ENCODE measurements at regions not wholly inside any gene's neighbourhood (a gene's known extent, or its start where the extent isn't known, plus 50 kb on each side); places are given as distances from the start of the nearest gene placed in this dataset.

DNA sequence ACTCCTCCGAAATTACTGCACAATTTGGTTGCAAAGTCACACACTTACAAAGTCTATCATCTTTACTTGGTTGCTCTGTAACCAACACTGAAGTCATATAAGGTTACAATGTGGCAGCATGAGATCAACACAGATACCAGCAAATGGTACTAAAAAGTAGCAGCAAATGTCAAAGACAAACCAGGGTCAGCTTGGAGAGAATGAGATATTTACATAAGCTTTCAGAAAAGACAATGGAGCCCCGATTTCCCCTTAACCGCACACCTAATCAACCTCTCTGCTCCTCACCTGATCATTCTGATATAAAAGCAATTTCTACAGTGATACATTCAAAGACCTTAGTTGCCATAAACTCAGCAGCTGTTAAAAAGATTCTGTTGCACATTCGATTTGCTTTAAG is 76.4 kb upstream of the FOXN3 start:
- DNase-seq (ENCODE audit: low spot score) (no peak), ATAC-seq (no peak)
- H3K27ac Mint-ChIP-seq, result no peak overlapping the region
- no peak overlapping the region for H3K4me3 Mint-ChIP-seq
- no peaks in the 10 kb centered on the region for H3K27me3 Mint-ChIP-seq
- no peaks in the 10 kb centered on the region for H3K36me3 Mint-ChIP-seq
- no peaks in the 10 kb centered on the region for H3K9me3 Mint-ChIP-seq
- H3K4me1 Mint-ChIP-seq (ENCODE audit: low read depth in 2 of 2), result peaks cover 18% of the 10 kb centered on the region in 2 donors

DNA sequence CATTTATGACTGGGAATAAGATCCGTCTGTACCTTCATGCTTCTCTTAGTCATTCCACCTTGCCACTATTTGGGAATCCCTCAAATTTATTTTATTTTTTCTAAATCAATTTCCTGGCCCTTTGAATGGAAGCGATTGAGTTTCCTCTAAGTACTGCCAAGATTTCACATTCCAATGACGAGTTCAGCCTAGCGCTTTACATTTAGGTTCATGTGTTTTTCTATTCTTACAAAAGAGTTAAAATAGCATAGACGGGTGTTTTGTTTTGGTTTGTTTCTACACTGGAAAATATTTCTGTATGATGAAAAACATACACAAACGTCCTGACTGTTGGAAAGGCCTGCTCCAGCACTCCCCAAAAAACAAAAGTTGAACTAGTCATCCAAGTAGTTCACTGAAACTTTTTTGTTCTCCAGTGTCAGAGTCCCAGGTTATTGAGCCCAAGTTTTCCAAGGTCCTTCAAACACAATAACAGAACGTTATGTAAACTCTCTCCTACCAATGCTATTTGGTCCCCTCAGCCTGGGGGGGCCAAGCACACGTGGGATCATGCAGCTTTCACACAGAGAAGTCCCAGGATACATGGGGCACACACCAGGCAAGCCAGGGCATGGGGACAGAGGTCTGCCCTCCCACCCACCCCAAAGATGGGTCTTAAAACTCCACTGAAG is 74.8 kb upstream of the FOXN3 start:
- ATAC-seq, result no peak
- peaks cover 26 to 27% of the 10 kb centered on the region in 2 donors for H3K4me1 Mint-ChIP-seq (ENCODE audit: low read depth in 2 of 2)
- no peak overlapping the region for H3K4me3 Mint-ChIP-seq
- no peaks in the 10 kb centered on the region for H3K9me3 Mint-ChIP-seq
- no peaks in the 10 kb centered on the region for H3K36me3 Mint-ChIP-seq
- no peak for DNase-seq (ENCODE audit: low spot score)
- H3K27ac Mint-ChIP-seq, result peak overlapping the region in 1 of 2 donors; percentile 26
- no peaks in the 10 kb centered on the region for H3K27me3 Mint-ChIP-seq

DNA sequence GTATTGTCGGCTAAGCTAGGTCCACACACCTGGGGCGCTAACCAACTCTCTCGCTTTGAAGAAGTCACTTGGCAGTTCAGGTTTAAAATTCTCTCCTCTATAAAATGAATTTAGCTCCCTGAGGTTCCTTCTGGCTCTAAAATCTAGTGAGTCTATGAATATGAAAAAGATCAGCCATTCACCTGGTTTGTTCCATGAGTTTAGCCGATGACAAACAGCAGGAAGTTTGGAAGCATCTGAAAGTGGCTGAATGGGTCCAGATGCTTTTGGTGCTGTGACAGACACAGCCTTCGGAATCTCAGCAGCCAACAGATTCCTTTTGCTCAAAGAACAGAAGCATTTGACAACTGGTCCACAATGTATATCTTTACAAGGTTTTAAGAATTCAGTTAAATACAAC is 73.4 kb upstream of the FOXN3 start:
- Mint-ChIP-seq H3K36me3 (no peaks in the 10 kb centered on the region), H3K27ac (peak overlapping the region in 1 of 2 donors; percentile 50), H3K4me3 (no peak overlapping the region), H3K9me3 (no peaks in the 10 kb centered on the region), H3K4me1 (ENCODE audit: low read depth in 2 of 2) (peaks cover 30 to 36% of the 10 kb centered on the region in 2 donors), H3K27me3 (no peaks in the 10 kb centered on the region)
- DNase-seq (ENCODE audit: low spot score), result no peak
- ATAC-seq, result no peak

DNA sequence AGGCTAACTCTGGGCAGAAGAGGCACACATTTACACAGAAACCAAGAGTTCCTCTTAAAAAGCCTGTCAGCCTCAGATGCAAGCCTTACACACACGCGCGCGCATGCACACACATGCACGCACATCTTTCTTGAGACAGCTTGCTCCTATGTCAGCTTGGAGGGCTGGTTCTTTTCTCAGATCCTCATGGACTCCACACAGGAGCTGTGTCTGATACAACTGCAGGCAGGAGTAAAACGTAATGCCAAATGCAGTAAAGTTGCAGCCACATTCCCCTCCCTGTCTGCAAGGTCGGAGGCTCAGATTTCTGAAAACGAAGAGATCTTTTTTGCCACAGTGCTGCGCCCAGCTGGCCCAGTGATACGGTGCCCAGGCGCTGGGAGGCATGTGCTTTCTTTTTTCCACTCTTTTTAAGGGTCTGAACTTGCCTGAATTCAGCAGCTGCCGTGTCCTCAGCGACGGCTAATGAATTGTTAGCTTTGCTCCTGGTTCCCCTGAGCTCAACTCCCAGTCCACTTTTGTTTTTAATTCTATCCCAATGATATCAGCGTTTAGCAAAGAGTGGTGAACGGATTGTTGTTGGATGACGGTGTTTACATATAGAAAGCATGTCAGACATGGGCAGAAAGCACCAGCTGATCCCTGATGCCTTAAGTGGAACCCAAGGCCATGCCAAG is 72.9 kb upstream of the FOXN3 start:
- H3K9me3 Mint-ChIP-seq, result no peaks in the 10 kb centered on the region
- no peaks in the 10 kb centered on the region for H3K27me3 Mint-ChIP-seq
- no peak for DNase-seq (ENCODE audit: low spot score)
- peak overlapping the region in 1 of 2 donors; percentile 50 for H3K27ac Mint-ChIP-seq
- H3K4me1 Mint-ChIP-seq (ENCODE audit: low read depth in 2 of 2), result peaks cover 33 to 40% of the 10 kb centered on the region in 2 donors
- H3K4me3 Mint-ChIP-seq, result no peak overlapping the region
- H3K36me3 Mint-ChIP-seq, result no peaks in the 10 kb centered on the region
- ATAC-seq, result no peak

DNA sequence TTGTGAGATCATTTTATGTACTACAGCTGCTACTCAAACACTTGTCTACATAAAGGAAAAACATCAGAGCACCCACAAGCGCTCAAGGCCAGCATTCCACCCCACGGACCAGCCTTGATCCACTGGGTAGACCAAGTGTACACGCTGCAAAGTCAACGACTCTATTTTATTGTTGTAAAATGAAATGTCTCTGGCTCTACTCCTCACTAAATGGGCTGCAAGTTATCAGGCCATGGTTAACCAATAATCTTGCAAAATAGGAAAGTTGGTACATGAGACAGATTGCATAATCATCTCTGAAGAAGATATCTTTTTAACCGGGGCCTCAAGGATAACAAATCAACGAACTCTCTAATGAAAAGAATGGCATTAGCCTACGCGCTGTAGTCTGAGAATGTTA is 69.9 kb upstream of the FOXN3 start:
- H3K36me3 Mint-ChIP-seq, result no peaks in the 10 kb centered on the region
- H3K4me1 Mint-ChIP-seq (ENCODE audit: low read depth in 2 of 2), result peaks cover 36% of the 10 kb centered on the region in 2 donors
- ATAC-seq (no peak), DNase-seq (ENCODE audit: low spot score) (no peak)
- H3K27ac Mint-ChIP-seq, result peak overlapping the region; percentile 70 to 71
- no peaks in the 10 kb centered on the region for H3K27me3 Mint-ChIP-seq
- no peaks in the 10 kb centered on the region for H3K9me3 Mint-ChIP-seq
- H3K4me3 Mint-ChIP-seq, result no peak overlapping the region

DNA sequence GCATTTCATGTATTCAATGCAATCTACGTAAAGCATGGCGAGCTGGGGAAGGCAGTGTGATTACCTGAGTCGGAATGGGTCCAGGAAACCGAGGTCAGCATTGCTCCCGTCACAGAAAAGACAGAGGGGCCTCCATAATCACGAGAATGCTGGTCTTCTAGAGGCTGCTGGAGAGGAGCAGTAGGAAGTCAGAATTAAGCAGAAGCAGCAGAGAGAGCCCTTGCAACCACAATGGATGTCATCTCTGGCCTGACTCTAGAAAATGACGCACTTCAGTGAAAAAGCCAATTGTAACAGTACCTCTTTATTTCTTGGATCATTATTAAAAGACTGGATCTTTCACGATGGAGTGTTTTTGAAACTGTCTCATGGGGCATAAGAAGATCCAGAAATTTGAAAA is 69.5 kb upstream of the FOXN3 start:
- Mint-ChIP-seq H3K27ac (peak overlapping the region; percentile 70 to 71), H3K36me3 (no peaks in the 10 kb centered on the region), H3K9me3 (no peaks in the 10 kb centered on the region), H3K4me3 (peak overlapping the region; percentile 44), H3K27me3 (no peaks in the 10 kb centered on the region), H3K4me1 (ENCODE audit: low read depth in 2 of 2) (peaks cover 36% of the 10 kb centered on the region in 2 donors)
- DNase-seq (ENCODE audit: low spot score) (no peak), ATAC-seq (no peak)

DNA sequence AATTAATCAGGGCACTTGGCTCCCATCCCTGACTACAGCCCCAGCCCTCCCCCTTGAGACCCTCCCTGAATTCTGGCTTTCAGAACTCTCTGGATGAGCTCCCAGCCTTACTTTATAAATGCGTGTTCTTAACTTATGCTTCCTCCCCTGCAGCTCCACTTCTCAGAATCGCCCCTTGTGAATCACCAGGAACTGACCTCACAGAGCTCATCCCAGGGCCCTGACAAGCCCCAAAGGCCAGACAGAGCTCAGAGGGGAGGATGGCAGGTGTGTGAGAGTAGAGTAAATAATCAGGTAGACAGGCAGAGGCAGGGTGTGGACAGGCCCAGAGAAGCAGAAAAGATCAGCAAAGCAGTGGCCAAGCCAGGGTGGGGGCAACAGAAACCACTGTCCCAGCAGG is 68.2 kb upstream of the FOXN3 start:
- H3K27me3 Mint-ChIP-seq, result no peaks in the 10 kb centered on the region
- ATAC-seq (peak; percentile 57 to 77), DNase-seq (ENCODE audit: low spot score) (no peak)
- H3K9me3 Mint-ChIP-seq, result no peaks in the 10 kb centered on the region
- peak overlapping the region; percentile 70 to 71 for H3K27ac Mint-ChIP-seq
- peaks cover 33 to 36% of the 10 kb centered on the region in 2 donors for H3K4me1 Mint-ChIP-seq (ENCODE audit: low read depth in 2 of 2)
- H3K4me3 Mint-ChIP-seq, result peak overlapping the region; percentile 44
- no peaks in the 10 kb centered on the region for H3K36me3 Mint-ChIP-seq

DNA sequence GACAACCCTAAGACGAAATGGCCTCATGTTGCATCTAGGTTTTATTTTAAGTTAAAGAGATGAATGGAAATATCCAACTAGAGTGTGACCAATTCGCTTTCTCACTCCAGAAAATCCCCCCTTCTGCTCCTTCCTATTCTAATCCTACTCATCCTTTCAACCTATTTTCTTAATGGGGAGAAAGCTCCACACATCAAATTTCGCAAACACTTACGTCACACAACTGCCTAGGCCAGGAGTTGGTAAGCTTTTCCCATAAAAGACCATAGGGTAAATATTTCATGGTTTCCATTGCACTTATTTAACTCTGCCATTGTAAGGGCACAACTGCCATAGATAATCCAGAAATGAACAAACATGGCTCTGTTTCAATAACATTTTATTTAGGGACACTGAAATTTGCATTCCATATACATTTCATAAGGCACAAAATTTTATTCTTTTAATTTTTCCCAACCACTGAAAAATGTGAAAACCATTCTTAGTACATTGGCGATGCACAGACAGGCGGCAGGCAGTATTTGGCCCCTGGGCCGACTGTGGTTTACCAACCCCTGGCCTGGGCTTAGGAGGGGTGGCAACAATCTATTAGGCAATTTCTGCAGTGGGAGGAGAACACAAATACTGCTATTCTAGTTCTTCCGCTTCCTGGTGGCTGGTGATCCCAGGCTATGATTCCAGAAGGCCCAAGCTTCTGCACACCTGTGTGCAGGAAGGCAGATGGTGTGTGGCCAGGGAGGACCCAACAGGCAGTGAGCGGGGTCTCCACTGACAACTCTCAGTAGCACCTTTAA is 67.2 kb upstream of the FOXN3 start:
- DNase-seq (ENCODE audit: low spot score), result no peak
- peaks cover 35 to 36% of the 10 kb centered on the region in 2 donors for H3K4me1 Mint-ChIP-seq (ENCODE audit: low read depth in 2 of 2)
- no peaks in the 10 kb centered on the region for H3K9me3 Mint-ChIP-seq
- H3K4me3 Mint-ChIP-seq, result peak overlapping the region; percentile 6
- peak overlapping the region; percentile 70 to 71 for H3K27ac Mint-ChIP-seq
- H3K27me3 Mint-ChIP-seq, result no peaks in the 10 kb centered on the region
- no peak for ATAC-seq
- H3K36me3 Mint-ChIP-seq, result no peaks in the 10 kb centered on the region

DNA sequence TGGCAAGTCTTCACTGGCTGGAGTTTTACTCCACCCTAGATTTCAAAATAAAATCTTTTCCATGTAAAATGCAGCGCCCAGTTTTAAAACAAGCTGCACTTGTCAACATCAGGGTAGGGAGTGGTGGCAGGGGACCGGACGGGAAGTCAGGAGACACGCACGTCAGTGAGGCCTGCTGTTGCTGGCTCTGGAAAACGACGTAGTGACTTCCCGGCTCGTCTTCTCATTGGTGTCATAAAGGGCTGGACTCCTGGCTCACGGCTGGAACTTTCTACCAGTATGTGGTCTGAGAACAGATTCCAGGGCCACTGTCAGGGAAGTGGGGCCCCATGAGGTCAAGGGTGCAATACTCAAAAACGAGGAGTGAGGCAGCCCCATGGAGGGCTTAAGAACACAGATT is 64.2 kb upstream of the FOXN3 start:
- Mint-ChIP-seq H3K27me3 (no peaks in the 10 kb centered on the region), H3K36me3 (no peaks in the 10 kb centered on the region), H3K9me3 (no peaks in the 10 kb centered on the region), H3K27ac (no peak overlapping the region), H3K4me1 (ENCODE audit: low read depth in 2 of 2) (peaks cover 16 to 37% of the 10 kb centered on the region in 2 donors), H3K4me3 (no peak overlapping the region)
- DNase-seq (ENCODE audit: low spot score) (no peak), ATAC-seq (no peak)

DNA sequence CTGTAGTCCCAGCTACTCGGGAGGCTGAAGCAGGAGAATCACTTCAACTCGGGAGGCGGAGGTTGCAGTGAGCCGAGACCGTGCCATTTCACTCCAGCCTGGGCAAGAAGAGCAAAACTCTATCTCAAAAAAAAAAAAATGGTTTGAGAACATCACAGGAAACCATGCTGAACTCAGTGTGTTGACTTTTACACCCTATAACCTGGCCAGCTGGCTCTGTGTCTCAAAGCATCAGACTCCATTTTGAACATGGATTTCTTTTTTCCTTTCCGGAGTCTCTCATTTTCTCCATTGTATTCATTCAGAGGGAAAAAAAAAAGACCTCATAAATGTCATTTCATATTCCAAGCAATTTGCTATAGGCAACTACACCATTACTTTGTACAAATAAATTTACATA is 63.2 kb upstream of the FOXN3 start:
- H3K9me3 Mint-ChIP-seq, result no peaks in the 10 kb centered on the region
- no peak overlapping the region for H3K4me3 Mint-ChIP-seq
- no peaks in the 10 kb centered on the region for H3K27me3 Mint-ChIP-seq
- DNase-seq (ENCODE audit: low spot score), result no peak
- ATAC-seq, result no peak
- H3K27ac Mint-ChIP-seq, result no peak overlapping the region
- H3K36me3 Mint-ChIP-seq, result no peaks in the 10 kb centered on the region
- peaks cover 7 to 33% of the 10 kb centered on the region in 2 donors for H3K4me1 Mint-ChIP-seq (ENCODE audit: low read depth in 2 of 2)

DNA sequence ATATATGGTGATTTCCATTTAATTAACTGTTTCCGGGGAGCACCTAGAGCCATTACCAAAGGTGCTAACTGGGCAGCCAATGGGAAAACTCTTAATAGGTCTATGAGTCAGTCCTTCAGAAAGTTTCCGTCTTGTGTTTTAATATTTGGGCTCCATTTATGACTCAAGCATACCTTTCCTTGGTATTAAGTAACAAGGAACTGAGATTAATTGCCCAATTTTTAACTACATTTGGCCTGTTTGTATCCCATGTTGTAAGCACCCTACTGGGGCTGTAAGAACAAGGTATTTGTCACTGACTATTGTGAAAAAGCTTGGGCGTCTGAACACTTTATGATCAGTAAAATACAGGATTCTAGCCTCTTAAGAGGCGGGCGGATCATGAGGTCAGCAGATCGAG is 62.8 kb upstream of the FOXN3 start:
- Mint-ChIP-seq H3K4me1 (ENCODE audit: low read depth in 2 of 2) (peaks cover 4 to 31% of the 10 kb centered on the region in 2 donors), H3K36me3 (no peaks in the 10 kb centered on the region), H3K27me3 (no peaks in the 10 kb centered on the region), H3K9me3 (no peaks in the 10 kb centered on the region), H3K27ac (no peak overlapping the region), H3K4me3 (no peak overlapping the region)
- no peak for DNase-seq (ENCODE audit: low spot score)
- no peak for ATAC-seq

DNA sequence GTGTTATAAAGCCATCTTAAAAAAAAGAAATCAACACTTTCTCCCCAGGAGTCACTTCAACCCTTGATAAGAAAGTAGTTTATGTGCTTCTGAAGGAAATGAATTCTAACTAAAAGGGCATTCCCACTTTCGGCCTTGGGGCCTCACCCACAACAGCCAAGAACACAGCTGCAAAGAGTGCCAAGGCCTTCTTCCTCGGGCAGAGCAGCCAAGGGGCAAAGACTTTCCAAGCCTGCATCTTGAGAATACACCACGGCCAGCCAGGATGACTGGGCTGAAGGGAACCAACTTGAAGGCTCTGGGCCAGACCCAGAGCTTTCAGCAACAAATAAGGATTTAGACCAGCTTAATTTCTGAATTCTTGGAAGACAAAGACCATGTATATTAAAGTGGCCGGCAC is 60.4 kb upstream of the FOXN3 start:
- Mint-ChIP-seq H3K4me1 (ENCODE audit: low read depth in 2 of 2) (peaks cover 4 to 28% of the 10 kb centered on the region in 2 donors), H3K36me3 (no peaks in the 10 kb centered on the region), H3K27me3 (no peaks in the 10 kb centered on the region), H3K9me3 (no peaks in the 10 kb centered on the region), H3K4me3 (no peak overlapping the region), H3K27ac (no peak overlapping the region)
- no peak for ATAC-seq
- no peak for DNase-seq (ENCODE audit: low spot score)

DNA sequence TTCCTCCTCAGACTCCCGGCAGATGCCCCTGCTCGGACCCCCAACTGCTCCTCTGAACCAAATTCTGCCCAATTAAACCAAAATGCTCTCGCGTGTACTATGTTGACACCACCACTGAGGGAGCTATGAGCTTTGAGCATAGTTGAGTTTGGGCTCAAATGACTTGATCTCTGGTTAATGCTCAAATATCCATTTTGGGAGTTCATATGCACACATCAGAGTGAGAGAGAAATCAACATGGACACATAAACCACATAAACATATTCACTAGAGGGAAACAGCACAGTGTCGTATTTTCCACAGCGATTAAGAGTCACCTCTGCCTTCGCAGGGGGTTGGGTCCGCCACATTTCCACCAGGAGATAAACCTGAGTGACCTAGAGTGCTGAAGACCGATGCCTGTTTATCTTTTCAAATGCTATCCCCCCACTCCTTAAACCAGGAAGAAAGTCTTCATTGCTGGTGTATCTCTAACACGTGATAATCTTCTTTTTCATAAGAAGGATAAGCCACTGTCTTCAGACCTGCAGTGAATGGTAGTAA is 59.4 kb upstream of the FOXN3 start:
- peaks cover 4 to 28% of the 10 kb centered on the region in 2 donors for H3K4me1 Mint-ChIP-seq (ENCODE audit: low read depth in 2 of 2)
- DNase-seq (ENCODE audit: low spot score) (no peak), ATAC-seq (no peak)
- H3K9me3 Mint-ChIP-seq, result no peaks in the 10 kb centered on the region
- H3K27ac Mint-ChIP-seq, result peak overlapping the region in 1 of 2 donors; percentile 57
- H3K36me3 Mint-ChIP-seq, result no peaks in the 10 kb centered on the region
- no peak overlapping the region for H3K4me3 Mint-ChIP-seq
- no peaks in the 10 kb centered on the region for H3K27me3 Mint-ChIP-seq

DNA sequence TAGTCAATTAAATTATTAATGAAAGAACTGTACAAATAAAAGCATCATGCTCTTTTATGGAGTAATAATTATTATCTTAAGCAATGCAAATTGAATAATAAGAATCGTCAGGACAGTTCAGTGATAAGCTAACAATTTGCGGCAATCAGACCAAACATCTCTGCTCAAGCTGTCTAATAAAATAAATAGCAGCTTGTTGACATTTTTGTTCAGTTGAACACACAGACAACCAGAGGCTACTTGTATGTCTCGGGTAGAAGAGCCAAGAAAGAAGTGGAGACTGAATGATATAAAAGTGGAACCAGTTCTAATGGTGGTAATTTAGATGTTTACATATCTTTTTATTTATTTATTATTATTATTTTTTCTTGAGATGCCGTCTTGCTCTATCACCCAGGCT is 57.4 kb upstream of the FOXN3 start:
- no peaks in the 10 kb centered on the region for H3K27me3 Mint-ChIP-seq
- H3K27ac Mint-ChIP-seq, result no peak overlapping the region
- ATAC-seq (no peak), DNase-seq (ENCODE audit: low spot score) (no peak)
- no peak overlapping the region for H3K4me3 Mint-ChIP-seq
- H3K9me3 Mint-ChIP-seq, result no peaks in the 10 kb centered on the region
- H3K36me3 Mint-ChIP-seq, result no peaks in the 10 kb centered on the region
- H3K4me1 Mint-ChIP-seq (ENCODE audit: low read depth in 2 of 2), result peaks cover 13 to 41% of the 10 kb centered on the region in 2 donors

All from natural killer cell treated with Interleukin-12 subunit alpha and Interleukin-12 subunit beta and Interleukin-15 and Interleukin-18, amount 100 ng/mL, for 72 hours (primary cell).